Natural killer cell (primary cell): ENCODE measurements at regions not wholly inside any gene's neighbourhood (a gene's known extent, or its start where the extent isn't known, plus 50 kb on each side); places are given as distances from the start of the nearest gene placed in this dataset.

Experiments
- ATAC-seq, 3 donors: fragments of 150-1000 bp in 2 of 3; fragments of 200-7000 bp in 1 of 3; cut with Tn5 transposase; 1 replicate in 1 of 3; 2 replicates in 2 of 3; pipeline ENCODE4 v1.10.0; 2021; ENCODE audit warnings: mild to moderate bottlenecking in 2 of 3, moderate library complexity in 2 of 3
- DNase-seq, 2 donors: peaks; one replicate each; pipeline versions ENCODE4 v3.0.0 to v3.0.0-alpha.2; 2013 to 2021; ENCODE audit warnings: mixed read lengths in 1 of 2
- H3K27ac ChIP-seq: one replicate; pipeline ENCODE4 v1.5.1; 2013; ENCODE audit warnings: mild to moderate bottlenecking, low read length
- H3K27me3 ChIP-seq: one replicate; pipeline ENCODE4 v1.6.1; 2013; ENCODE audit warnings: low read length; ENCODE audit not compliant: control insufficient read depth, insufficient read depth
- H3K36me3 ChIP-seq: one replicate; pipeline ENCODE4 v1.6.1; 2013; ENCODE audit warnings: low read length; ENCODE audit not compliant: control insufficient read depth, insufficient read depth
- H3K4me1 ChIP-seq: one replicate; pipeline ENCODE4 v1.6.1; 2013; ENCODE audit warnings: low read length; ENCODE audit not compliant: control insufficient read depth, insufficient read depth
- H3K4me3 ChIP-seq: one replicate; pipeline ENCODE4 v1.5.1; 2013; ENCODE audit warnings: low read length
- H3K9me3 ChIP-seq: one replicate; pipeline ENCODE4 v1.6.1; 2013; ENCODE audit warnings: low read length; ENCODE audit not compliant: control insufficient read depth, insufficient read depth
- H3K27ac Mint-ChIP-seq, 2 donors: one replicate each; pipeline ENCODE4 v1.8.0; 2022; ENCODE audit warnings: mild to moderate bottlenecking in 2 of 2, mixed read lengths in 2 of 2, moderate library complexity in 1 of 2
- H3K27me3 Mint-ChIP-seq, 2 donors: one replicate each; pipeline ENCODE4 v1.8.0; 2022; ENCODE audit warnings: low read depth in 2 of 2, mixed read lengths in 2 of 2
- H3K36me3 Mint-ChIP-seq: one replicate; pipeline ENCODE4 v1.8.0; 2022; ENCODE audit warnings: mixed read lengths
- H3K4me1 Mint-ChIP-seq, 2 donors: one replicate each; pipeline ENCODE4 v1.8.0; 2022; ENCODE audit warnings: mixed read lengths in 2 of 2
- H3K4me3 Mint-ChIP-seq: one replicate; pipeline ENCODE4 v1.8.0; 2022; ENCODE audit warnings: mild to moderate bottlenecking, moderate library complexity, mixed read lengths
- H3K9me3 Mint-ChIP-seq, 2 donors: one replicate each; pipeline ENCODE4 v1.8.0; 2022; ENCODE audit warnings: mixed read lengths in 2 of 2
- CTCF ChIP-seq: fragments of 200-600 bp; IDR thresholded peaks from one replicate; pipeline ENCODE4 v1.8.0; 2022; ENCODE audit warnings: antibody characterized with exemption
- WGBS: methylation state at CpG from one replicate; pipeline ENCODE4 v1.1.7; 2013; ENCODE audit warnings: missing lambda C conversion rate; ENCODE audit not compliant: insufficient coverage; 5-methylcytosine and 5-hydroxymethylcytosine counted together
- intact Hi-C: fragments of 100-400 bp; cut with micrococcal nuclease; formaldehyde crosslinking; loops from one replicate; pipeline ENCODE4 v1.14.2; 2022

DNA sequence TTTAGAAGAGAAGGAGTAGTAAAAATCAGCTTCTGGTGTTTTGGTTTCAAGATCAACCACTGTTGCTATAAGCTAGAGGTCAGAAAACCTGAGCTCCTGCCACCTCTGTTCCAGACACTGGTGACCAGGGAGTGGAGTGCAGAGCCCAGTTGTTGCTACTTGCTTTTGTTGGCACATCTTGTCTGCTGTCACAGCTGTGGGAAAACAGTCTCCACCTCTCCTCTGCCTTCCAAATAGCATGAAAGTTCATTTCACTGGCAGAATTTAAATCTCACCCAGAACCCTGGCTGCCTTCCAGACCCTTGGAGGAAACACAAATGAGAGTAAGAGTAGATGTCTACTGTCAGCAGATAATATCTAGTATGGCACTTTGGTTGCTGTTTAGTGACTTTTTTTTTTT lies 297.5 kb upstream of the KLF3 start:
- no peaks in the 10 kb centered on the region for H3K27me3 ChIP-seq
- H3K36me3 ChIP-seq, result no peaks in the 10 kb centered on the region
- DNase-seq (no peak), ATAC-seq (no peak)
- no peak for TF ChIP-seq CTCF
- Mint-ChIP-seq H3K36me3 (no peaks in the 10 kb centered on the region), H3K4me3 (no peak overlapping the region), H3K27ac (no peak overlapping the region), H3K27me3 (no peaks in the 10 kb centered on the region), H3K4me1 (no peaks in the 10 kb centered on the region), H3K9me3 (no peaks in the 10 kb centered on the region)
- no peak overlapping the region for H3K4me3 ChIP-seq
- intact Hi-C loops, result no loop called here
- no peaks in the 10 kb centered on the region for H3K9me3 ChIP-seq
- H3K27ac ChIP-seq, result no peak overlapping the region
- H3K4me1 ChIP-seq, result no peaks in the 10 kb centered on the region

- Histone ChIP-seq H3K4me1 (no peaks in the 10 kb centered on the region), H3K36me3 (no peaks in the 10 kb centered on the region), H3K9me3 (no peaks in the 10 kb centered on the region), H3K27me3 (no peaks in the 10 kb centered on the region), H3K4me3 (no peak overlapping the region), H3K27ac (no peak overlapping the region)
- no peak for ATAC-seq
- Mint-ChIP-seq H3K9me3 (no peaks in the 10 kb centered on the region), H3K27me3 (no peaks in the 10 kb centered on the region), H3K27ac (no peak overlapping the region), H3K36me3 (no peaks in the 10 kb centered on the region), H3K4me1 (no peaks in the 10 kb centered on the region), H3K4me3 (no peak overlapping the region)
- no peak for DNase-seq
- TF ChIP-seq CTCF, result no peak
- intact Hi-C loops, result no loop called here
Measured at GRCh38 chr4:38366997-38367396, 297.0 kb upstream of the KLF3 start.

GRCh38 chr4:38367642-38368174 lies 296.3 kb upstream of the KLF3 start:
- H3K27ac Mint-ChIP-seq, result no peak overlapping the region
- Histone ChIP-seq H3K4me1 (no peaks in the 10 kb centered on the region), H3K9me3 (no peaks in the 10 kb centered on the region), H3K27ac (no peak overlapping the region), H3K4me3 (no peak overlapping the region), H3K36me3 (no peaks in the 10 kb centered on the region), H3K27me3 (no peaks in the 10 kb centered on the region)
- 100% methylated on average over 2 of the region's 4 CpGs for WGBS
- no peaks in the 10 kb centered on the region for H3K9me3 Mint-ChIP-seq
- H3K36me3 Mint-ChIP-seq, result no peaks in the 10 kb centered on the region
- ATAC-seq (no peak), DNase-seq (no peak)
- intact Hi-C loops, result no loop called here
- no peak for TF ChIP-seq CTCF
- no peaks in the 10 kb centered on the region for H3K27me3 Mint-ChIP-seq
- no peaks in the 10 kb centered on the region for H3K4me1 Mint-ChIP-seq
- no peak overlapping the region for H3K4me3 Mint-ChIP-seq

DNA sequence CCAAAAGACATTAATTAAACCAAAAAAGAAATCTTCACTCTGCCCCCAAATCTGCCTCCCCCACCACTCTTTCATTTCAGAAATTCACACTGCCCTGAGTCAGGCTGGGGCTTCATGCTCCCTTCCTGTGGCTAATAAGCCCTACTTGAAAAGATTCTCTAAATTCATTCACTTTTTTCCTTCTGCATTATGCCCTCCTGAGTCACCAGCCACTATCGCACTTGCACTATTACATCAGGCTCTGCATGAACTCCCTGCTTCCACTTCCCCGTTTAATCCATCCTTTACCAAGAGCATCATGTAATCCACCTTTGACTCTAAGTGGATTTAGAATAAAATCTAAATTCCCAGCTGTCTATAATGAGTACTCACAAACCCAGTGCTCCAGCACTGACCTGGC lies 295.4 kb upstream of the KLF3 start:
- no peak for TF ChIP-seq CTCF
- no peak for ATAC-seq
- Histone ChIP-seq H3K4me3 (no peak overlapping the region), H3K36me3 (no peaks in the 10 kb centered on the region), H3K27ac (no peak overlapping the region), H3K4me1 (no peaks in the 10 kb centered on the region), H3K9me3 (no peaks in the 10 kb centered on the region), H3K27me3 (no peaks in the 10 kb centered on the region)
- intact Hi-C loops, result no loop called here
- no peaks in the 10 kb centered on the region for H3K9me3 Mint-ChIP-seq
- WGBS, result 98% methylated on average over 2 of the region's 2 CpGs
- no peaks in the 10 kb centered on the region for H3K36me3 Mint-ChIP-seq
- no peaks in the 10 kb centered on the region for H3K27me3 Mint-ChIP-seq
- no peak overlapping the region for H3K27ac Mint-ChIP-seq
- DNase-seq, result no peak
- H3K4me1 Mint-ChIP-seq, result no peaks in the 10 kb centered on the region
- H3K4me3 Mint-ChIP-seq, result no peak overlapping the region
